ENCODE measurements at regions not wholly inside any gene's neighbourhood (a gene's known extent, or its start where the extent isn't known, plus 50 kb on each side); places are given as distances from the start of the nearest gene placed in this dataset.

GRCh38 chr2:217114117-217114516, 254.3 kb upstream of the TNP1 start:
- no peaks in the 10 kb centered on the region for H3K36me3 Mint-ChIP-seq (ENCODE audit: low read depth)
- DNase-seq = no peak
- no peak overlapping the region for H3K4me3 Mint-ChIP-seq
- peaks cover 15% of the 10 kb centered on the region for H3K27me3 Mint-ChIP-seq
- H3K27ac Mint-ChIP-seq = no peak overlapping the region
- no peaks in the 10 kb centered on the region for H3K9me3 Mint-ChIP-seq
- ChIA-PET CTCF (interaction anchor here (1.4 kb wide), 1 partner anchor 12 kb away, joined by 3 read pairs; no protein-coding TSS in a partner anchor), POLR2A (no interaction called here)
- peaks cover 3% of the 10 kb centered on the region for H3K4me1 Mint-ChIP-seq

- Mint-ChIP-seq H3K27me3 (peaks cover 15% of the 10 kb centered on the region), H3K4me3 (no peak overlapping the region), H3K27ac (no peak overlapping the region), H3K36me3 (ENCODE audit: low read depth) (no peaks in the 10 kb centered on the region), H3K4me1 (peaks cover 3% of the 10 kb centered on the region), H3K9me3 (no peaks in the 10 kb centered on the region)
- POLR2A ChIA-PET = no interaction called here
- DNase-seq = no peak
- CTCF ChIA-PET = no interaction called here
These were observed 253.6 kb upstream of the TNP1 start for GRCh38 chr2:217113491-217113890.

GRCh38 chr2:217110550-217110949, 250.7 kb upstream of the TNP1 start:
- peaks cover 14% of the 10 kb centered on the region for H3K4me1 Mint-ChIP-seq
- CTCF ChIA-PET = no interaction called here
- POLR2A ChIA-PET = no interaction called here

GRCh38 chr2:217108575-217109027, 248.7 kb upstream of the TNP1 start:
- H3K27ac Mint-ChIP-seq = no peak overlapping the region
- POLR2A ChIA-PET = no interaction called here
- H3K27me3 Mint-ChIP-seq = peaks cover 14% of the 10 kb centered on the region
- no peak overlapping the region for H3K4me3 Mint-ChIP-seq
- CTCF ChIA-PET = no interaction called here
- no peaks in the 10 kb centered on the region for H3K36me3 Mint-ChIP-seq (ENCODE audit: low read depth)
- no peak for DNase-seq
- H3K9me3 Mint-ChIP-seq = no peaks in the 10 kb centered on the region
- H3K4me1 Mint-ChIP-seq = peaks cover 24% of the 10 kb centered on the region

More at GRCh38 chr2:217110550-217110949, 250.7 kb upstream of the TNP1 start:
- no peak for DNase-seq
- Mint-ChIP-seq H3K4me3 (no peak overlapping the region), H3K9me3 (no peaks in the 10 kb centered on the region), H3K27me3 (peaks cover 14% of the 10 kb centered on the region), H3K36me3 (ENCODE audit: low read depth) (no peaks in the 10 kb centered on the region), H3K27ac (no peak overlapping the region)

GRCh38 chr2:217108086-217108485, 248.2 kb upstream of the TNP1 start:
- CTCF ChIA-PET = no interaction called here
- H3K4me3 Mint-ChIP-seq = no peak overlapping the region
- POLR2A ChIA-PET = no interaction called here

GRCh38 chr2:217107480-217107879, 247.6 kb upstream of the TNP1 start:
- H3K27me3 Mint-ChIP-seq = peaks cover 14% of the 10 kb centered on the region
- H3K4me1 Mint-ChIP-seq = peaks cover 24% of the 10 kb centered on the region
- H3K27ac Mint-ChIP-seq = no peak overlapping the region
- H3K9me3 Mint-ChIP-seq = no peaks in the 10 kb centered on the region
- CTCF ChIA-PET = interaction anchor here (0.9 kb wide), 1 partner anchor 411 kb away, joined by 3 read pairs; no protein-coding TSS in a partner anchor
- POLR2A ChIA-PET = no interaction called here
- no peaks in the 10 kb centered on the region for H3K36me3 Mint-ChIP-seq (ENCODE audit: low read depth)
- DNase-seq = no peak
- no peak overlapping the region for H3K4me3 Mint-ChIP-seq

More at GRCh38 chr2:217108086-217108485, 248.2 kb upstream of the TNP1 start:
- Mint-ChIP-seq H3K9me3 (no peaks in the 10 kb centered on the region), H3K27ac (no peak overlapping the region), H3K27me3 (peaks cover 14% of the 10 kb centered on the region), H3K4me1 (peaks cover 24% of the 10 kb centered on the region), H3K36me3 (ENCODE audit: low read depth) (no peaks in the 10 kb centered on the region)
- no peak for DNase-seq

GRCh38 chr2:217106650-217107014, 246.8 kb upstream of the TNP1 start:
- Mint-ChIP-seq H3K9me3 (no peaks in the 10 kb centered on the region), H3K27me3 (peaks cover 12% of the 10 kb centered on the region), H3K27ac (no peak overlapping the region), H3K4me1 (peaks cover 24% of the 10 kb centered on the region), H3K36me3 (ENCODE audit: low read depth) (no peaks in the 10 kb centered on the region), H3K4me3 (no peak overlapping the region)
- DNase-seq = no peak
- POLR2A ChIA-PET = no interaction called here
- CTCF ChIA-PET = no interaction called here

GRCh38 chr2:217105733-217106649, 246.1 kb upstream of the TNP1 start:
- Mint-ChIP-seq H3K27ac (peak overlapping the region; percentile 66), H3K9me3 (no peaks in the 10 kb centered on the region), H3K4me3 (no peak overlapping the region), H3K36me3 (ENCODE audit: low read depth) (no peaks in the 10 kb centered on the region), H3K4me1 (peaks cover 24% of the 10 kb centered on the region), H3K27me3 (peaks cover 12% of the 10 kb centered on the region)
- peak; percentile 21 for DNase-seq
- POLR2A ChIA-PET = interaction anchor here (0.6 kb wide), 1 partner anchor 118 kb away, joined by 3 read pairs; no protein-coding TSS in a partner anchor
- CTCF ChIA-PET = interaction anchor here (0.5 to 0.6 kb wide), 2 partner anchors 117 to 701 kb away, joined by 3 to 4 read pairs; no protein-coding TSS in a partner anchor

GRCh38 chr2:217103752-217104545, 244.1 kb upstream of the TNP1 start:
- POLR2A ChIA-PET = no interaction called here
- CTCF ChIA-PET = no interaction called here
- Mint-ChIP-seq H3K4me3 (no peak overlapping the region), H3K9me3 (no peaks in the 10 kb centered on the region), H3K27me3 (peaks cover 5% of the 10 kb centered on the region), H3K4me1 (peaks cover 24% of the 10 kb centered on the region), H3K27ac (no peak overlapping the region), H3K36me3 (ENCODE audit: low read depth) (no peaks in the 10 kb centered on the region)
- no peak for DNase-seq

- Mint-ChIP-seq H3K9me3 (no peaks in the 10 kb centered on the region), H3K27me3 (peaks cover 3% of the 10 kb centered on the region), H3K36me3 (ENCODE audit: low read depth) (no peaks in the 10 kb centered on the region), H3K27ac (no peak overlapping the region), H3K4me1 (peaks cover 24% of the 10 kb centered on the region), H3K4me3 (no peak overlapping the region)
- no peak for DNase-seq
- ChIA-PET POLR2A (no interaction called here), CTCF (no interaction called here)
These were observed 243.1 kb upstream of the TNP1 start for GRCh38 chr2:217102956-217103355.

GRCh38 chr2:217101972-217102371, 242.1 kb upstream of the TNP1 start:
- Mint-ChIP-seq H3K4me1 (peaks cover 23% of the 10 kb centered on the region), H3K27ac (no peak overlapping the region), H3K4me3 (no peak overlapping the region), H3K9me3 (no peaks in the 10 kb centered on the region), H3K36me3 (ENCODE audit: low read depth) (no peaks in the 10 kb centered on the region), H3K27me3 (peaks cover 5% of the 10 kb centered on the region)
- CTCF ChIA-PET = no interaction called here
- no peak for DNase-seq
- POLR2A ChIA-PET = no interaction called here

- H3K4me3 Mint-ChIP-seq = no peak overlapping the region
- no peak overlapping the region for H3K27ac Mint-ChIP-seq
- ChIA-PET CTCF (no interaction called here), POLR2A (no interaction called here)
- no peaks in the 10 kb centered on the region for H3K9me3 Mint-ChIP-seq
- H3K27me3 Mint-ChIP-seq = peaks cover 5% of the 10 kb centered on the region
- peaks cover 6% of the 10 kb centered on the region for H3K4me1 Mint-ChIP-seq
- no peaks in the 10 kb centered on the region for H3K36me3 Mint-ChIP-seq (ENCODE audit: low read depth)
- DNase-seq = no peak
These were observed 239.7 kb upstream of the TNP1 start for GRCh38 chr2:217099561-217099960.

GRCh38 chr2:217098435-217098834, 238.6 kb upstream of the TNP1 start:
- no peaks in the 10 kb centered on the region for H3K36me3 Mint-ChIP-seq (ENCODE audit: low read depth)
- CTCF ChIA-PET = no interaction called here

More at GRCh38 chr2:217098435-217098834, 238.6 kb upstream of the TNP1 start:
- Mint-ChIP-seq H3K27me3 (peaks cover 5% of the 10 kb centered on the region), H3K27ac (no peak overlapping the region), H3K4me3 (no peak overlapping the region), H3K9me3 (no peaks in the 10 kb centered on the region), H3K4me1 (peaks cover 6% of the 10 kb centered on the region)
- POLR2A ChIA-PET = no interaction called here
- no peak for DNase-seq

Measured in activated CD4-positive, alpha-beta memory T cell treated with anti-CD3 and anti-CD28 coated beads, Interleukin-2, amount 10 ng/mL, durations not matched to agents 7 days and 5 days (primary cell).